GM12878 (cell line): ENCODE measurements at regions not wholly inside any gene's neighbourhood (a gene's known extent, or its start where the extent isn't known, plus 50 kb on each side); places are given as distances from the start of the nearest gene placed in this dataset.

Experiments used
- CBX5 ChIP-seq: sonication (generic); IDR thresholded peaks from 2 replicates; pipeline ENCODE4 v1.6.1; 2016; ENCODE audit warnings: low read depth, moderate library complexity, mild to moderate bottlenecking, inconsistent platforms
- NFYB ChIP-seq: IDR thresholded peaks from 2 replicates; pipeline ENCODE4 v1.6.1; 2011; ENCODE audit warnings: low read depth, mild to moderate bottlenecking, low read length, improper control_type of control experiment, moderate library complexity; ENCODE audit not compliant: insufficient read depth
- SREBF1 ChIP-seq: IDR thresholded peaks from 2 replicates; pipeline ENCODE4 v1.6.1; 2012; ENCODE audit warnings: mild to moderate bottlenecking, low read length
- ZNF274 ChIP-seq: IDR thresholded peaks from one replicate; pipeline ENCODE4 v1.8.0; 2011; ENCODE audit not compliant: insufficient read length, insufficient read depth

GRCh38 chr5:124007675-124008398, 495.9 kb downstream of the CSNK1G3 start:
- no peak for TF ChIP-seq ZNF274
- TF ChIP-seq NFYB = no peak
- 0 out of 2 replicates have a peak, but pooled peaks have one; percentile 66 for TF ChIP-seq CBX5
- TF ChIP-seq SREBF1 = no peak
